ENCODE measurements at regions not wholly inside any gene's neighbourhood (a gene's known extent, or its start where the extent isn't known, plus 50 kb on each side); places are given as distances from the start of the nearest gene placed in this dataset.
A peak's percentile ranks its signal among the peaks of the same experiment; 100 is the strongest.

DNA sequence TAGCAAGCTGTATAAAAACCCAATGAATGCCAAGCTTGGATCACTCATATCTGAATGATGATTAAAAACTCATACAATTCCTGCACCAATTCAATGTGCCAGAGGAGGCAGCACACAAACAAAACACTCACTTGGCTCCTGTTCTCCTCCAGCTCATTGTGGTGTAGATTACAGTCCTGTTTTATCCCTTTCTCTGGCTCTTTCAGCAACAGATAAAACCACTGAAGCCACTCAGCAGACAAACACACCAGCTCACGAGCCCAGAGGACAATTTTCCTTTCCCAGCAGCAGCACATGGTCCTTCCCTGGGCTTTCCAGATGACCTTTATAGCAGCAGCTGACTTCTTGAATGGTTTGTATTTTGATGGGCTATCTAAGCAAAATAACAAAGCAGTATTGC, 107.3 kb upstream of the STARD3NL start:
- H3K36me3 ChIP-seq (replicated peaks) = no peaks in the 10 kb centered on the region
- DNase-seq = peak; percentile 67
- no peaks in the 10 kb centered on the region for H3K27me3 ChIP-seq (replicated peaks)
- no peak overlapping the region for H3K27ac ChIP-seq
- no peak overlapping the region for H3K4me3 ChIP-seq (ENCODE audit: low read depth, low read length)
- in situ Hi-C loops (cut with HindIII; ENCODE audit: low pct_ligation_motif_present, low sequenced_read_pairs) = no loop called here
- TF ChIP-seq, protein P1, sequence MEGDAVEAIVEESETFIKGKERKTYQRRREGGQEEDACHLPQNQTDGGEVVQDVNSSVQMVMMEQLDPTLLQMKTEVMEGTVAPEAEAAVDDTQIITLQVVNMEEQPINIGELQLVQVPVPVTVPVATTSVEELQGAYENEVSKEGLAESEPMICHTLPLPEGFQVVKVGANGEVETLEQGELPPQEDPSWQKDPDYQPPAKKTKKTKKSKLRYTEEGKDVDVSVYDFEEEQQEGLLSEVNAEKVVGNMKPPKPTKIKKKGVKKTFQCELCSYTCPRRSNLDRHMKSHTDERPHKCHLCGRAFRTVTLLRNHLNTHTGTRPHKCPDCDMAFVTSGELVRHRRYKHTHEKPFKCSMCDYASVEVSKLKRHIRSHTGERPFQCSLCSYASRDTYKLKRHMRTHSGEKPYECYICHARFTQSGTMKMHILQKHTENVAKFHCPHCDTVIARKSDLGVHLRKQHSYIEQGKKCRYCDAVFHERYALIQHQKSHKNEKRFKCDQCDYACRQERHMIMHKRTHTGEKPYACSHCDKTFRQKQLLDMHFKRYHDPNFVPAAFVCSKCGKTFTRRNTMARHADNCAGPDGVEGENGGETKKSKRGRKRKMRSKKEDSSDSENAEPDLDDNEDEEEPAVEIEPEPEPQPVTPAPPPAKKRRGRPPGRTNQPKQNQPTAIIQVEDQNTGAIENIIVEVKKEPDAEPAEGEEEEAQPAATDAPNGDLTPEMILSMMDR (IDR thresholded peaks at IDR 0.05; ENCODE audit: low read depth, low read length, missing control alignments) = peak; percentile 64

DNA sequence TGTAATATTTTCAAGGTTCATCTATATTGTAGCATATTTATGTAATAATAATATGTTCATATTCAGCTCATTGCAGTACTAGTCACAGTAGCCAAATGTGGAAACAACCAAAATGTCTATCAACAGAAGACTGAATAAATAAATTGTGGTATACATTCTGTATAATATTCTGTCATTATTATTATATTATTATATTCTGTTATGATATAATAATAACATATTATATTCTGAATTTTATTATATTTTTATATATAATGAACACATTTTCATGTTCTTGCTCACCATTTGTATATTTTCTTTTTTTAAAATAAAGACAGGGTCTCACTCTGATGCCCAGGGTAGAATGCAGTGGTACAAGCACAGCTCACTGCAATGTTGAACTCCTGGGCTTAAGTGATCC, 91.2 kb upstream of the STARD3NL start:
- no peak overlapping the region for H3K4me3 ChIP-seq (ENCODE audit: low read depth, low read length)
- in situ Hi-C loops (cut with HindIII; ENCODE audit: low pct_ligation_motif_present, low sequenced_read_pairs) = no loop called here
- DNase-seq = no peak
- no peaks in the 10 kb centered on the region for H3K36me3 ChIP-seq (replicated peaks)
- no peaks in the 10 kb centered on the region for H3K27me3 ChIP-seq (replicated peaks)
- H3K27ac ChIP-seq = no peak overlapping the region
- TF ChIP-seq, protein P1 (IDR thresholded peaks at IDR 0.05; ENCODE audit: low read depth, low read length, missing control alignments) = no peak

DNA sequence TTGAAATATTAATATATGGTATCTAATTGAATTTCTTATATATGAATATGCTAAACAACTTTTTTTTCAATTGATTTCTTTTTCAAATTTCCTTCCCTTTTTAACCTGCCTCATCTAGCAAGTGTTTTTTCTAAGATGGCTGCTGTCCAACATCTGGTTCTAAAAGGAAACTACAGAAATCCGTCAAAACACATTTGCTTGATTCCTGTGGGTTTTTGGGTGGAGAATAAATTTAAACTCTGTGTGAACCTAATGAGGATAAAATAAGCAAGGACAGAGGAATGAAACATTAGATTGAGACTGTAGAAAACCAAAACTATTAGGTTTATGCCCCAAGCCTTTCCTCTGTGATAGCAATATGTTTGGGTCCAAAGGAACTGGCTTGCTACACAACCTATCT, 75.5 kb upstream of the STARD3NL start:
- TF ChIP-seq, protein P1 (IDR thresholded peaks at IDR 0.05; ENCODE audit: low read depth, low read length, missing control alignments) = no peak
- in situ Hi-C loops (cut with HindIII; ENCODE audit: low pct_ligation_motif_present, low sequenced_read_pairs) = no loop called here
- Histone ChIP-seq H3K36me3 (replicated peaks) (no peaks in the 10 kb centered on the region), H3K27me3 (replicated peaks) (no peaks in the 10 kb centered on the region), H3K4me3 (ENCODE audit: low read depth, low read length) (no peak overlapping the region), H3K27ac (no peak overlapping the region)
- DNase-seq = peak; percentile 43

DNA sequence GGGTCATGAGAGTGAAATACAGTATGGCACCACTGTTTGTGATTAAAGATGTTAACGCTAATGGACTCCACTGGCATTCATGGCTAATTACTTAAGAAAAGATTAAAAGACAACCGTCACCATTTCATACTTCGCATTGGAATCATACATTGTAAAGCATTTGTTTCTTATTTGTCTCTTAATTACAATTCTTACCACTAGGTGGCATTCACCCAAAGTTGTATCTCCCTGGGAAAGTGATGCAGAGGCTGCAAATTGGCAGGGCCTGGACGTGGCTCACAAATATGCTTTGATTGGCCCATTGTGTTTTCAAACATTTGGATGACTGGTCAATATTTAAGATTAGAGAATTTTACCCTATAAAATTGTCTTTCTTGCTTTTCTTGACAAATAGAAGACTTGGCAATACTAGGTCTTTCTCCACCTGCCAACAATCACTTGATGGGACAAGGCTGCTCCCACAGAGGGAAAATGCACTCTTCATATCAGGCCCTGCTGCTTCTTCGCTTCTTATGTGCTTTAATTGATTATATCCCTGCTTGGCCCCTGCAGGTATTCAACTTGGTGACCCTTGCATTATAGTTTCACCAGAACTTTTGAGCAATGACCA, 72.1 kb upstream of the STARD3NL start:
- no peak overlapping the region for H3K27ac ChIP-seq
- no peak overlapping the region for H3K4me3 ChIP-seq (ENCODE audit: low read depth, low read length)
- H3K36me3 ChIP-seq (replicated peaks) = no peaks in the 10 kb centered on the region
- peak; percentile 20 for DNase-seq
- TF ChIP-seq, protein P1 (IDR thresholded peaks at IDR 0.05; ENCODE audit: low read depth, low read length, missing control alignments) = peak; percentile 61
- in situ Hi-C loops (cut with HindIII; ENCODE audit: low pct_ligation_motif_present, low sequenced_read_pairs) = no loop called here
- no peaks in the 10 kb centered on the region for H3K27me3 ChIP-seq (replicated peaks)

DNA sequence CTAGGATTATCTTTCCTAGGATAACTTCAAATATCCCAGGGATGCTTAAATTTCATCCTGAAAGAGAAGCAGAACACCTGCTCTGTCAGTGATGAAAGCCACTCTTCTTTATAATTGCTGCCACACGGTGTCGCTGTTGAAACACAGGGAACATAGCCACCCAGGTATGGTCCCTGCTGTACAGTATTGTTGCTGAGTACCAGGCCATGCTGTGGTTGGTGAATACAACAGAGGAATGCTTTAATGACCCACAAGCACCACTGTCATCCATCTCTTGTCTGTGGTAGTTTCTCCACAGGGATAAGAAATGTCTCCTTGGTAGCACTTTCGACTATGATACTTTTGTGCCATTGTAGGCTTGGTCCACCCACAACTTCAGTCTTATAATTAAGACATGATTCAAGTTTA, 70.6 kb upstream of the STARD3NL start:
- Histone ChIP-seq H3K27ac (no peak overlapping the region), H3K36me3 (replicated peaks) (no peaks in the 10 kb centered on the region), H3K4me3 (ENCODE audit: low read depth, low read length) (no peak overlapping the region), H3K27me3 (replicated peaks) (no peaks in the 10 kb centered on the region)
- in situ Hi-C loops (cut with HindIII; ENCODE audit: low pct_ligation_motif_present, low sequenced_read_pairs) = no loop called here
- TF ChIP-seq, protein P1 (IDR thresholded peaks at IDR 0.05; ENCODE audit: low read depth, low read length, missing control alignments) = peak; percentile 84
- DNase-seq = peak; percentile 55

DNA sequence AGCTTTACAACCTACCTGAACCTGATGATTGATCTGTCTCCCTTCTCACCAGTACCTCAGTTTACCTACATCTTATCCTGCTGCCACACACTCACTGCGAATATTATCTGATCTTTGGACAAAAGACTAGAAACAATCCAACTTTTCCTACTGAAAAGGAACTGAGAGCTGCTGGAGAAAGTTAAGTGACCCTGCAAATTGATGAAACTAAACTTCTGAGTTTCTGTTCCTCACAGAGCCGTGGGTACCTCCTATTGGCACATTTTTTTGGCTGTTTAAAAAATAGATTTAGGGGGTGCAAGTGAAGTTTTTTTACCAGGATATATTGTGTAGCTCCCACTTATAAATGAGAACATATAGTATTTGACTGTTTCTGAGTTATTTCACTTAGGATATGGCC, 66.0 kb upstream of the STARD3NL start:
- Histone ChIP-seq H3K4me3 (ENCODE audit: low read depth, low read length) (no peak overlapping the region), H3K27me3 (replicated peaks) (no peaks in the 10 kb centered on the region), H3K27ac (no peak overlapping the region), H3K36me3 (replicated peaks) (no peaks in the 10 kb centered on the region)
- DNase-seq = no peak
- TF ChIP-seq, protein P1 (IDR thresholded peaks at IDR 0.05; ENCODE audit: low read depth, low read length, missing control alignments) = no peak
- in situ Hi-C loops (cut with HindIII; ENCODE audit: low pct_ligation_motif_present, low sequenced_read_pairs) = no loop called here

Measured in brain microvascular endothelial cell (primary cell).